ENCODE measurements at regions not wholly inside any gene's neighbourhood (a gene's known extent, or its start where the extent isn't known, plus 50 kb on each side); places are given as distances from the start of the nearest gene placed in this dataset.

DNA sequence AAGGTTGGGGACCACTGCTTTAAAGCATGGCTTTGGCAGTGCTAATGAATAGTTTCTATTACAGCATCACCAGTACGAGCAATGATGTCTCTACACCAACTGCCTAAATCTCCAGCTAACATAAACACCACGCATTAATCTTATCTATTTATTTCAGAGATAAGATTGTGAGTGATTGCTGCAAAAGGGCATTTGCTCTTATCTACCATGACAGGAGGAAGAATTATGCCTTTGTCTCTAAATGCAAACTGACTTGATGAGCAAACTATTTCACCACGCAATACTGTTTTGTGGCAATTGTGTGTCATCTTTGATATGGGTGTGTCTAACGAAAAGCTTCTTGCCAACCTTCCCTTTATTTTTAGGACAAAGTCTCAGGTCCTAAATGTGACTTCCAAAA, 684.9 kb downstream of the SORCS1 start:
- TF ChIP-seq, protein P1, sequence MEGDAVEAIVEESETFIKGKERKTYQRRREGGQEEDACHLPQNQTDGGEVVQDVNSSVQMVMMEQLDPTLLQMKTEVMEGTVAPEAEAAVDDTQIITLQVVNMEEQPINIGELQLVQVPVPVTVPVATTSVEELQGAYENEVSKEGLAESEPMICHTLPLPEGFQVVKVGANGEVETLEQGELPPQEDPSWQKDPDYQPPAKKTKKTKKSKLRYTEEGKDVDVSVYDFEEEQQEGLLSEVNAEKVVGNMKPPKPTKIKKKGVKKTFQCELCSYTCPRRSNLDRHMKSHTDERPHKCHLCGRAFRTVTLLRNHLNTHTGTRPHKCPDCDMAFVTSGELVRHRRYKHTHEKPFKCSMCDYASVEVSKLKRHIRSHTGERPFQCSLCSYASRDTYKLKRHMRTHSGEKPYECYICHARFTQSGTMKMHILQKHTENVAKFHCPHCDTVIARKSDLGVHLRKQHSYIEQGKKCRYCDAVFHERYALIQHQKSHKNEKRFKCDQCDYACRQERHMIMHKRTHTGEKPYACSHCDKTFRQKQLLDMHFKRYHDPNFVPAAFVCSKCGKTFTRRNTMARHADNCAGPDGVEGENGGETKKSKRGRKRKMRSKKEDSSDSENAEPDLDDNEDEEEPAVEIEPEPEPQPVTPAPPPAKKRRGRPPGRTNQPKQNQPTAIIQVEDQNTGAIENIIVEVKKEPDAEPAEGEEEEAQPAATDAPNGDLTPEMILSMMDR (IDR thresholded peaks at IDR 0.05) = no peak
- TF ChIP-seq POLR2A (IDR thresholded peaks at IDR 0.05) = no peak

Measured in lower leg skin (tissue), 3 donors.